Hepatocyte (in vitro differentiated cells): ENCODE measurements at regions not wholly inside any gene's neighbourhood (a gene's known extent, or its start where the extent isn't known, plus 50 kb on each side); places are given as distances from the start of the nearest gene placed in this dataset. TPM values are rescaled to one million over a fixed set of nuclear protein-coding genes. Genes with fewer than 3 reads are reported as not detected.

ENCODE experiments used
- DNase-seq: peaks from one replicate; pipeline ENCODE4 v3.0.0-alpha.2; 2016; ENCODE audit warnings: low spot score
- H2AFZ ChIP-seq: fragments of 200-600 bp; sonication (generic); 2 replicates; pipeline ENCODE4 v1.6.0; 2016; ENCODE audit warnings: antibody characterized with exemption, mild to moderate bottlenecking
- H3K27ac ChIP-seq: fragments of 200-600 bp; sonication (generic); 2 replicates; pipeline ENCODE4 v1.5.1; 2016; ENCODE audit warnings: mild to moderate bottlenecking
- H3K27me3 ChIP-seq: fragments of 200-600 bp; sonication (generic); 2 replicates; pipeline ENCODE4 v1.6.1; 2016
- H3K36me3 ChIP-seq: fragments of 200-600 bp; sonication (generic); replicated peaks from 2 replicates; pipeline ENCODE4 v1.5.1; 2016; ENCODE audit warnings: low read depth; ENCODE audit not compliant: insufficient read depth
- H3K4me1 ChIP-seq: fragments of 200-600 bp; sonication (generic); 2 replicates; pipeline ENCODE4 v1.5.1; 2016; ENCODE audit warnings: mild to moderate bottlenecking, moderate library complexity; ENCODE audit not compliant: insufficient read depth
- H3K4me2 ChIP-seq: fragments of 200-600 bp; sonication (generic); 2 replicates; pipeline ENCODE4 v1.6.0; 2016
- H3K4me3 ChIP-seq: fragments of 200-600 bp; sonication (generic); 2 replicates; pipeline ENCODE4 v1.5.1; 2016; ENCODE audit warnings: mild to moderate bottlenecking
- H3K79me2 ChIP-seq: fragments of 200-600 bp; sonication (generic); 2 replicates; pipeline ENCODE4 v1.6.0; 2017; ENCODE audit warnings: mild to moderate bottlenecking
- H3K9me2 ChIP-seq: fragments of 200-600 bp; sonication (generic); replicated peaks from 2 replicates; pipeline ENCODE4 v1.6.0; 2017; ENCODE audit warnings: mild to moderate bottlenecking; ENCODE audit not compliant: insufficient read depth
- H3K9me3 ChIP-seq: fragments of 200-600 bp; sonication (generic); 2 replicates; pipeline ENCODE4 v1.5.1; 2016; ENCODE audit warnings: low read depth, mild to moderate bottlenecking
- H4K20me1 ChIP-seq: fragments of 200-600 bp; sonication (generic); 2 replicates; pipeline ENCODE4 v1.6.0; 2016; ENCODE audit warnings: mild to moderate bottlenecking; ENCODE audit not compliant: insufficient read depth, poor library complexity, severe bottlenecking
- EZH2 ChIP-seq: fragments of 200-600 bp; sonication (generic); IDR thresholded peaks from 2 replicates; pipeline ENCODE4 v1.6.1; 2016; ENCODE audit warnings: antibody characterized with exemption, mild to moderate bottlenecking, borderline replicate concordance
- EZH2phosphoT487 ChIP-seq: fragments of 200-600 bp; sonication (generic); IDR thresholded peaks from one replicate; pipeline ENCODE4 v1.6.1; 2018; ENCODE audit warnings: antibody characterized with exemption, mild to moderate bottlenecking, low read depth, moderate library complexity; ENCODE audit not compliant: unreplicated experiment, severe bottlenecking
- WGBS: methylation state at CpG from one replicate; pipeline ENCODE4 v1.1.6; 2016; ENCODE audit warnings: low lambda C conversion rate; ENCODE audit errors: missing lambda C conversion rate; 5-methylcytosine and 5-hydroxymethylcytosine counted together
- small RNA-seq: library from RNA; depleted of rRNA; stranded (forward); fragments of <200 nt; gene quantifications from one replicate; pipeline ENCODE3, GENCODE V24; 2014
- TF ChIP-seq, protein P1 (sequence below): fragments of 200-600 bp; sonication (generic); IDR thresholded peaks from 2 replicates; pipeline ENCODE4 v1.5.1; 2016; ENCODE audit warnings: antibody characterized with exemption, mild to moderate bottlenecking; ENCODE audit not compliant: poor library complexity

DNA sequence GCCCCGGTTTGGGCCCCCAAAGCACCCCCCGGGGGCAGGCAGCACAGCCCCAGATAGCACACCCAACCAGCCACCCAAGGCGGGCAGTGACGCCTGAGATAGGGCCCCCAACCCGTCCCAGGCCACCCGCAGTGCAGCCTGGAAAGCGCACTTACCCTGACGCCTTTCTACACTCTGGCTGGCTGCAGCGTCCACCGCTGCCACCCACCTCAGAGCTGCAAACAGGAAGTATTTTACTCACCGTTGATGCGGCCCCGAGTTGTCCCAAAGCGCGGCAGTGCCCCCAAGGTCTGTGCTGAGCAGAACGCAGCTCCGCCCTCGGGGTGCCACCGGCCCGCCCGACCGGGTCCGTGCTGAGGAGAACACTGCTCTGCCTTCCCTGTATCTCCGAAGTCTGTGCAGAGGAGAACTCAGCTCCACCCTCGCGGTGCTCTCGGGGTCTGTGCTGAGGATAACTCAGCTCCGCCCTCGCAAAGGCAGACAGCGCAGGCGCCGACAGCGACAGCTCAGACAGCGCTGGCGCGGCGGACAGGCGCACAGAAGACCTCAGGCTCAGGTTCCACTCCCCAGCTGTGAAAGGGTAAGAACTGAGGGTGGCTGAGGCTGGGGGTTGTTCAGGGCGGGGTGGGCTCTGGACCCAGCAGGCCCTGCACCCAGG lies 786.9 kb downstream of the CDY1 start:
- TF ChIP-seq, protein P1, sequence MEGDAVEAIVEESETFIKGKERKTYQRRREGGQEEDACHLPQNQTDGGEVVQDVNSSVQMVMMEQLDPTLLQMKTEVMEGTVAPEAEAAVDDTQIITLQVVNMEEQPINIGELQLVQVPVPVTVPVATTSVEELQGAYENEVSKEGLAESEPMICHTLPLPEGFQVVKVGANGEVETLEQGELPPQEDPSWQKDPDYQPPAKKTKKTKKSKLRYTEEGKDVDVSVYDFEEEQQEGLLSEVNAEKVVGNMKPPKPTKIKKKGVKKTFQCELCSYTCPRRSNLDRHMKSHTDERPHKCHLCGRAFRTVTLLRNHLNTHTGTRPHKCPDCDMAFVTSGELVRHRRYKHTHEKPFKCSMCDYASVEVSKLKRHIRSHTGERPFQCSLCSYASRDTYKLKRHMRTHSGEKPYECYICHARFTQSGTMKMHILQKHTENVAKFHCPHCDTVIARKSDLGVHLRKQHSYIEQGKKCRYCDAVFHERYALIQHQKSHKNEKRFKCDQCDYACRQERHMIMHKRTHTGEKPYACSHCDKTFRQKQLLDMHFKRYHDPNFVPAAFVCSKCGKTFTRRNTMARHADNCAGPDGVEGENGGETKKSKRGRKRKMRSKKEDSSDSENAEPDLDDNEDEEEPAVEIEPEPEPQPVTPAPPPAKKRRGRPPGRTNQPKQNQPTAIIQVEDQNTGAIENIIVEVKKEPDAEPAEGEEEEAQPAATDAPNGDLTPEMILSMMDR, result no peak
- no peak for TF ChIP-seq EZH2phosphoT487
- TF ChIP-seq EZH2, result no peak
- Histone ChIP-seq H3K9me2 (no peaks in the 10 kb centered on the region), H3K36me3 (no peaks in the 10 kb centered on the region), H3K4me2 (no peak overlapping the region), H3K27ac (no peak overlapping the region), H3K27me3 (no peaks in the 10 kb centered on the region), H3K4me3 (no peak overlapping the region), H3K4me1 (no peaks in the 10 kb centered on the region), H2AFZ (no peak overlapping the region), H4K20me1 (no peaks in the 10 kb centered on the region), H3K9me3 (no peaks in the 10 kb centered on the region), H3K79me2 (no peaks in the 10 kb centered on the region)
- no peak for DNase-seq
- WGBS, result no CpG with 5 or more reads among the region's 39 CpGs

DNA sequence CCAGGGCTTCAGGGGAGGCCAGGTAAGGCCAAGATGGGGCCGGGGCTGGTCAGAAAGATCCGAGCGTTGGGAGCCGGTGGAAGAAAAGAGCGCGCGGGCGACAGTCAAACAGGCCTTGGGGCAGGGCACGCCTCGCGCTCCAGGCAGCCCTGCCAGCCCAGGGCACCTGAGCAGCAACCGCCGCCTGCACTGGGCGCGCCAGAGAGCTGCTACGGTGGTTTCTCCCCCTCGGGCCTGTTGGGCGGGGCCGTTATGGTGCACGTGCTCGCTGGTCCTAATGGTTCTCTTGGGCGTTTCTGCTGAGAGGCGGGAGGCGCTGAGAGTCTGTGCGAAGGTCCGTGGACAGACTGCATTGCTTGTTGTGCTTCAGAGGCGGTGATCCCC lies 787.4 kb downstream of the CDY1 start:
- no CpG with 5 or more reads among the region's 27 CpGs for WGBS
- Histone ChIP-seq H3K36me3 (no peaks in the 10 kb centered on the region), H3K27ac (no peak overlapping the region), H3K4me1 (no peaks in the 10 kb centered on the region), H3K4me2 (no peak overlapping the region), H3K27me3 (no peaks in the 10 kb centered on the region), H4K20me1 (no peaks in the 10 kb centered on the region), H3K79me2 (no peaks in the 10 kb centered on the region), H3K9me3 (no peaks in the 10 kb centered on the region), H3K9me2 (no peaks in the 10 kb centered on the region), H2AFZ (no peak overlapping the region), H3K4me3 (no peak overlapping the region)
- no peak for DNase-seq
- no peak for TF ChIP-seq EZH2phosphoT487
- no peak for TF ChIP-seq EZH2
- TF ChIP-seq, protein P1, result no peak

Small RNA genes lying in the stretch of these regions (small RNA-seq; reads per million reads assigned to genes)
- not detected for gene AC024067.1
- gene RF00156, result not detected
- gene RNU6-1314P, result not detected
